ENCODE measurements at regions not wholly inside any gene's neighbourhood (a gene's known extent, or its start where the extent isn't known, plus 50 kb on each side); places are given as distances from the start of the nearest gene placed in this dataset.

- Histone ChIP-seq H3K9me1 (ENCODE audit: control insufficient read depth, insufficient read depth, low read length) (no peaks in the 10 kb centered on the region), H3K4me2 (ENCODE audit: insufficient read depth, low read length) (no peak overlapping the region), H2AFZ (ENCODE audit: low read depth, low read length) (no peak overlapping the region), H3K27ac (ENCODE audit: extremely low read depth, low read depth, low read length) (no peak overlapping the region), H3K79me2 (ENCODE audit: control insufficient read depth, insufficient read depth, low read length) (no peaks in the 10 kb centered on the region), H3K4me1 (replicated peaks in 1 of 2; ENCODE audit: control insufficient read depth in 2 of 2, insufficient read depth in 2 of 2, low read length in 2 of 2) (no peaks in the 10 kb centered on the region), H4K20me1 (replicated peaks; ENCODE audit: control insufficient read depth, insufficient read depth, low read length) (no peaks in the 10 kb centered on the region), H3K9ac (ENCODE audit: insufficient read depth in 1 of 2, low read depth in 2 of 2, low read length in 2 of 2) (no peak overlapping the region), H3K27me3 (ENCODE audit: control insufficient read depth in 2 of 2, insufficient read depth in 2 of 2, low read length in 2 of 2) (no peaks in the 10 kb centered on the region), H3K9me3 (replicated peaks; ENCODE audit: control insufficient read depth, insufficient read depth, low read depth, low read length) (no peaks in the 10 kb centered on the region; the same call in 1 of the 2 replicates), H3K4me3 (no peak overlapping the region), H3K36me3 (ENCODE audit: control insufficient read depth, insufficient read depth, low read length) (no peaks in the 10 kb centered on the region)
- FAIRE-seq, result no peak
- no peak for DNase-seq (ENCODE audit: extremely low read depth in 1 of 4, low spot score in 3 of 4)
- BruUV-seq (replicated peaks), result no TSS peak
- 0% methylated on average over 2 of the region's 2 CpGs for WGBS (ENCODE audit: insufficient coverage, low coverage, missing lambda C conversion rate)
- intact Hi-C loops (cut with micrococcal nuclease) (no loop called here), in situ Hi-C loops (cut with MboI) (no loop called here)
- ATAC-seq, result no peak
- POLR2A ChIA-PET, result interaction anchor here (0.6 kb wide), 1 partner anchor 80 kb away, joined by 3 read pairs; no protein-coding TSS in a partner anchor
- CTCF ChIA-PET (ENCODE audit: low intra/inter-chr PET ratio), result no interaction called here
- TF ChIP-seq BRD4 (IDR thresholded peaks at IDR 0.05), result no peak
- no peak for TF ChIP-seq IFI16 (CRISPR knock-in tag; IDR thresholded peaks at IDR 0.05)
- TF ChIP-seq C11orf30 (IDR thresholded peaks at IDR 0.05; ENCODE audit: low read depth), result no peak
- TF ChIP-seq SP2 (IDR thresholded peaks at IDR 0.05; ENCODE audit: extremely low read depth, low read depth, low read length, poor library complexity, severe bottlenecking), result no peak
- no peak for TF ChIP-seq ZNF518B (CRISPR knock-in tag; IDR thresholded peaks at IDR 0.05)
- TF ChIP-seq GTF2B (IDR thresholded peaks at IDR 0.05; ENCODE audit: extremely low read depth, insufficient read length), result no peak
- TF ChIP-seq RCOR1 (IDR thresholded peaks at IDR 0.05; ENCODE audit: borderline replicate concordance in 1 of 2, low read depth in 2 of 2, low read length in 2 of 2), result no peak
- no peak for TF ChIP-seq ARID4B (CRISPR knock-in tag; IDR thresholded peaks at IDR 0.05)
- TF ChIP-seq EP400 (IDR thresholded peaks at IDR 0.05), result no peak
Measured at GRCh38 chr6:121536345-121536744, 100.9 kb downstream of the GJA1 start.

Data from K562 (cell line).